Chondrocyte (in vitro differentiated cells): ENCODE measurements at regions not wholly inside any gene's neighbourhood (a gene's known extent, or its start where the extent isn't known, plus 50 kb on each side); places are given as distances from the start of the nearest gene placed in this dataset.

Experiments
- DNase-seq: peaks from one replicate; pipeline ENCODE4 v3.0.0; 2021; ENCODE audit warnings: mixed read lengths, low spot score
- H3K27ac Mint-ChIP-seq: one replicate; pipeline ENCODE4 v1.8.0; 2021; ENCODE audit warnings: mild to moderate bottlenecking, moderate library complexity, mixed read lengths; ENCODE audit not compliant: unreplicated experiment
- H3K27me3 Mint-ChIP-seq: 2 replicates; pipeline ENCODE4 v1.8.0; 2021; ENCODE audit warnings: low read depth, mixed read lengths
- H3K36me3 Mint-ChIP-seq: 2 replicates; pipeline ENCODE4 v1.8.0; 2021; ENCODE audit warnings: low read depth, mixed read lengths
- H3K4me1 Mint-ChIP-seq: 2 replicates; pipeline ENCODE4 v1.8.0; 2021; ENCODE audit warnings: low read depth, mild to moderate bottlenecking, mixed read lengths
- H3K4me3 Mint-ChIP-seq: one replicate; pipeline ENCODE4 v1.8.0; 2021; ENCODE audit warnings: mild to moderate bottlenecking, moderate library complexity, mixed read lengths; ENCODE audit not compliant: unreplicated experiment
- H3K9me3 Mint-ChIP-seq: 2 replicates; pipeline ENCODE4 v1.8.0; 2021; ENCODE audit warnings: low read depth, mixed read lengths
- CTCF ChIP-seq: fragments of 200-600 bp; sonication (generic); IDR thresholded peaks from 2 replicates; pipeline ENCODE4 v1.5.0; 2021; ENCODE audit warnings: antibody characterized with exemption, mild to moderate bottlenecking, moderate library complexity

DNA sequence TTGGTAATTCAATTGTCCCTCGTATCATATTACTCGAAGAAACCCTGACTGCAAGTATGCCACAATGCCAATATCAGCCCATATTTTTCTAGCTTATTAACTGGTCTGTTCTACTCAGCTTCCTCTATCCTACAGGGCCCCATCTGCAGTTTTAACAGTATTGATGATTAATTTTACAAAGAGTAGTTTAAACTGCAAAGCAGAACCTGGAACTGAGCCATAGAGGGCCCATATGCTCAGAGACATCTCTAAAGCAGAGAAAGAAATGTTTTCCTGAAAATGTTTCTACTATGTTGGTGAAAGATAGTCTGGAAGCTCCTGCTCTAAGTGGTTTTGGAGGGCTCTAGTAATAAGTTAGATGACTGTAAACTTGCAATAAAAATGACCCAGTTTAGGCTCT, 259.4 kb upstream of the CENPE start:
- H3K27ac Mint-ChIP-seq: no peak overlapping the region
- H3K4me3 Mint-ChIP-seq: no peak overlapping the region
- no peak for TF ChIP-seq CTCF
- H3K9me3 Mint-ChIP-seq: peaks cover 14% of the 10 kb centered on the region
- no peak for DNase-seq
- H3K4me1 Mint-ChIP-seq: no peaks in the 10 kb centered on the region
- H3K27me3 Mint-ChIP-seq: peaks cover 7% of the 10 kb centered on the region
- H3K36me3 Mint-ChIP-seq: no peaks in the 10 kb centered on the region

- Mint-ChIP-seq H3K4me1 (no peaks in the 10 kb centered on the region), H3K36me3 (no peaks in the 10 kb centered on the region), H3K4me3 (no peak overlapping the region), H3K27me3 (peaks cover 4% of the 10 kb centered on the region), H3K27ac (no peak overlapping the region), H3K9me3 (peaks cover 8% of the 10 kb centered on the region)
- no peak for DNase-seq
- TF ChIP-seq CTCF: no peak
Observed at GRCh38 chr4:103451341-103451740, 253.2 kb upstream of the CENPE start.

GRCh38 chr4:103450693-103451092, 252.6 kb upstream of the CENPE start:
- peaks cover 4% of the 10 kb centered on the region for H3K27me3 Mint-ChIP-seq
- TF ChIP-seq CTCF: no peak
- H3K9me3 Mint-ChIP-seq: peaks cover 2% of the 10 kb centered on the region

GRCh38 chr4:103449296-103450023, 251.3 kb upstream of the CENPE start:
- no peaks in the 10 kb centered on the region for H3K4me1 Mint-ChIP-seq
- peaks cover 6% of the 10 kb centered on the region for H3K27me3 Mint-ChIP-seq
- no peaks in the 10 kb centered on the region for H3K9me3 Mint-ChIP-seq
- H3K27ac Mint-ChIP-seq: no peak overlapping the region
- no peak for DNase-seq
- no peaks in the 10 kb centered on the region for H3K36me3 Mint-ChIP-seq
- TF ChIP-seq CTCF: no peak
- H3K4me3 Mint-ChIP-seq: no peak overlapping the region

More at GRCh38 chr4:103450693-103451092, 252.6 kb upstream of the CENPE start:
- no peaks in the 10 kb centered on the region for H3K36me3 Mint-ChIP-seq
- H3K4me3 Mint-ChIP-seq: no peak overlapping the region
- no peaks in the 10 kb centered on the region for H3K4me1 Mint-ChIP-seq
- DNase-seq: no peak
- no peak overlapping the region for H3K27ac Mint-ChIP-seq

- Mint-ChIP-seq H3K4me3 (no peak overlapping the region), H3K27me3 (peaks cover 8% of the 10 kb centered on the region), H3K4me1 (no peaks in the 10 kb centered on the region), H3K9me3 (no peaks in the 10 kb centered on the region), H3K27ac (no peak overlapping the region), H3K36me3 (no peaks in the 10 kb centered on the region)
- no peak for TF ChIP-seq CTCF
- no peak for DNase-seq
Observed at GRCh38 chr4:103445377-103445776, 247.2 kb upstream of the CENPE start.
